SK-N-SH treated with all-trans-retinoic acid at 6 μM for 48 hours (cell line): ENCODE measurements at regions not wholly inside any gene's neighbourhood (a gene's known extent, or its start where the extent isn't known, plus 50 kb on each side); places are given as distances from the start of the nearest gene placed in this dataset.

ENCODE experiments used
- ATAC-seq: fragments of 200-7000 bp; cut with Tn5 transposase; 3 replicates; pipeline ENCODE4 v1.9.1; 2020; ENCODE audit warnings: mild to moderate bottlenecking, moderate library complexity
- ARNTL ChIP-seq: fragments of 450-650 bp; formaldehyde crosslinking; IDR thresholded peaks from 2 replicates; pipeline ENCODE4 v1.5.0; 2020; ENCODE audit warnings: low read depth, mild to moderate bottlenecking, moderate library complexity, borderline replicate concordance
- BACH2 ChIP-seq: fragments of 250-450 bp; sonication (Bioruptor Pico); IDR thresholded peaks from 2 replicates; pipeline ENCODE4 v1.9.0; 2021; ENCODE audit warnings: mild to moderate bottlenecking, borderline replicate concordance
- CREB5 ChIP-seq: fragments of 250-450 bp; sonication (Bioruptor Pico); IDR thresholded peaks from 2 replicates; pipeline ENCODE4 v1.5.1; 2020; ENCODE audit warnings: low read depth, mild to moderate bottlenecking, moderate library complexity
- CSDC2 ChIP-seq: fragments of 250-450 bp; sonication (Bioruptor Pico); IDR thresholded peaks from 2 replicates; pipeline ENCODE4 v1.5.0; 2020; ENCODE audit warnings: mild to moderate bottlenecking, moderate library complexity
- CSRNP3 ChIP-seq: fragments of 250-450 bp; sonication (Bioruptor Pico); IDR thresholded peaks from 2 replicates; pipeline ENCODE4 v1.5.1; 2021; ENCODE audit warnings: mild to moderate bottlenecking, moderate library complexity
- ESRRG ChIP-seq: fragments of 250-450 bp; sonication (Bioruptor Pico); IDR thresholded peaks from 2 replicates; pipeline ENCODE4 v1.6.1; 2021; ENCODE audit warnings: mild to moderate bottlenecking
- GLIS3 ChIP-seq: fragments of 250-450 bp; sonication (Bioruptor Pico); IDR thresholded peaks from 2 replicates; pipeline ENCODE4 v1.5.0; 2020; ENCODE audit warnings: mild to moderate bottlenecking, moderate library complexity
- ISL1 ChIP-seq: fragments of 250-450 bp; sonication (Bioruptor Pico); IDR thresholded peaks from 2 replicates; pipeline ENCODE4 v2.1.2; 2022; ENCODE audit warnings: mild to moderate bottlenecking, moderate library complexity
- OSR1 ChIP-seq: fragments of 250-450 bp; sonication (Bioruptor Pico); IDR thresholded peaks from 2 replicates; pipeline ENCODE4 v1.8.0; 2022; ENCODE audit warnings: moderate library complexity, mild to moderate bottlenecking, inconsistent platforms
- POU6F1 ChIP-seq: fragments of 250-450 bp; sonication (Bioruptor Pico); IDR thresholded peaks from 2 replicates; pipeline ENCODE4 v1.8.0; 2021; ENCODE audit warnings: low read depth, mild to moderate bottlenecking, moderate library complexity, borderline replicate concordance
- PPARA ChIP-seq: fragments of 250-450 bp; sonication (Bioruptor Pico); IDR thresholded peaks from 2 replicates; pipeline ENCODE4 v1.5.0; 2020; ENCODE audit warnings: mild to moderate bottlenecking, borderline replicate concordance
- RARB ChIP-seq: fragments of 250-450 bp; sonication (Bioruptor Pico); IDR thresholded peaks from 2 replicates; pipeline ENCODE4 v1.8.0; 2021; ENCODE audit warnings: mild to moderate bottlenecking, moderate library complexity
- TOX ChIP-seq: fragments of 250-450 bp; sonication (Bioruptor Pico); IDR thresholded peaks from 2 replicates; pipeline ENCODE4 v1.8.0; 2021; ENCODE audit warnings: mild to moderate bottlenecking, moderate library complexity, borderline replicate concordance
- ZC3H10 ChIP-seq: fragments of 250-450 bp; sonication (Bioruptor Pico); IDR thresholded peaks from 2 replicates; pipeline ENCODE4 v1.5.1; 2021; ENCODE audit warnings: mild to moderate bottlenecking, moderate library complexity
- ZFP3 ChIP-seq: fragments of 250-450 bp; sonication (Bioruptor Pico); IDR thresholded peaks from 2 replicates; pipeline ENCODE4 v1.5.0; 2020; ENCODE audit warnings: mild to moderate bottlenecking, moderate library complexity
- ZFP30 ChIP-seq: fragments of 450-650 bp; formaldehyde crosslinking; IDR thresholded peaks from 2 replicates; pipeline ENCODE4 v1.5.0; 2022; ENCODE audit warnings: mild to moderate bottlenecking, moderate library complexity
- ZNF565 ChIP-seq: fragments of 450-650 bp; formaldehyde crosslinking; conservative IDR thresholded peaks from 2 replicates; pipeline ENCODE4 v1.5.0; 2020; ENCODE audit warnings: low read depth, mild to moderate bottlenecking, moderate library complexity
- ZNF70 ChIP-seq: fragments of 450-650 bp; formaldehyde crosslinking; IDR thresholded peaks from 2 replicates; pipeline ENCODE4 v1.5.0; 2020; ENCODE audit warnings: mild to moderate bottlenecking, moderate library complexity
- ZNF8 ChIP-seq: fragments of 450-650 bp; formaldehyde crosslinking; IDR thresholded peaks from 2 replicates; pipeline ENCODE4 v1.5.0; 2020; ENCODE audit warnings: mild to moderate bottlenecking, moderate library complexity
- TF ChIP-seq, protein P1 (sequence below): fragments of 250-450 bp; sonication (Bioruptor Pico); IDR thresholded peaks from 2 replicates; pipeline ENCODE4 v1.5.0; 2020; ENCODE audit warnings: mild to moderate bottlenecking, moderate library complexity
- TF ChIP-seq, protein P2 (sequence below): fragments of 250-450 bp; sonication (Bioruptor Pico); IDR thresholded peaks from 2 replicates; pipeline ENCODE4 v1.8.0; 2020; ENCODE audit warnings: mild to moderate bottlenecking, moderate library complexity, borderline replicate concordance

DNA sequence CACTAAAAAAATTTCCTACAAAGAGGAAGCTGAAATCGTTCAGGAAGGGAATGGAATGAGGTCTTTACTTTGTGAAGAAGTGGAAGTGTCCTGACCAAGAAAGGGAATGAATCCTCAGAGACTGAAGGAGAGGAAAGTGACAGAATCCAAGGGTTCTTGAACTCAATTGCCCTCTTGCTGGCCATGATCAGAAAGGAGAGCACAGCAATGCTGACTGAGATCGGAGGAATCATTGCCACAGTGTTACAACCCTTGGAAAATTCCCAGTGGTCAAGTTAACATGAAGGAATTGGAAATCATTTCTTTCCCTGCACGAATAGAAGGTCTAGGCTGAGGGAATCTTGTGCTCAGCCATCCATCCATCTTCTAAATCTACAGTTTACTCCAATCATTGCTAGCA, 190.0 kb upstream of the NEIL3 start:
- ATAC-seq, result no peak
- TF ChIP-seq OSR1 (no peak), RARB (CRISPR knock-in tag) (no peak), CSRNP3 (CRISPR knock-in tag) (no peak), ZNF8 (no peak), ESRRG (no peak), ZNF70 (CRISPR knock-in tag) (no peak), ZFP3 (no peak)
- TF ChIP-seq, protein P1, sequence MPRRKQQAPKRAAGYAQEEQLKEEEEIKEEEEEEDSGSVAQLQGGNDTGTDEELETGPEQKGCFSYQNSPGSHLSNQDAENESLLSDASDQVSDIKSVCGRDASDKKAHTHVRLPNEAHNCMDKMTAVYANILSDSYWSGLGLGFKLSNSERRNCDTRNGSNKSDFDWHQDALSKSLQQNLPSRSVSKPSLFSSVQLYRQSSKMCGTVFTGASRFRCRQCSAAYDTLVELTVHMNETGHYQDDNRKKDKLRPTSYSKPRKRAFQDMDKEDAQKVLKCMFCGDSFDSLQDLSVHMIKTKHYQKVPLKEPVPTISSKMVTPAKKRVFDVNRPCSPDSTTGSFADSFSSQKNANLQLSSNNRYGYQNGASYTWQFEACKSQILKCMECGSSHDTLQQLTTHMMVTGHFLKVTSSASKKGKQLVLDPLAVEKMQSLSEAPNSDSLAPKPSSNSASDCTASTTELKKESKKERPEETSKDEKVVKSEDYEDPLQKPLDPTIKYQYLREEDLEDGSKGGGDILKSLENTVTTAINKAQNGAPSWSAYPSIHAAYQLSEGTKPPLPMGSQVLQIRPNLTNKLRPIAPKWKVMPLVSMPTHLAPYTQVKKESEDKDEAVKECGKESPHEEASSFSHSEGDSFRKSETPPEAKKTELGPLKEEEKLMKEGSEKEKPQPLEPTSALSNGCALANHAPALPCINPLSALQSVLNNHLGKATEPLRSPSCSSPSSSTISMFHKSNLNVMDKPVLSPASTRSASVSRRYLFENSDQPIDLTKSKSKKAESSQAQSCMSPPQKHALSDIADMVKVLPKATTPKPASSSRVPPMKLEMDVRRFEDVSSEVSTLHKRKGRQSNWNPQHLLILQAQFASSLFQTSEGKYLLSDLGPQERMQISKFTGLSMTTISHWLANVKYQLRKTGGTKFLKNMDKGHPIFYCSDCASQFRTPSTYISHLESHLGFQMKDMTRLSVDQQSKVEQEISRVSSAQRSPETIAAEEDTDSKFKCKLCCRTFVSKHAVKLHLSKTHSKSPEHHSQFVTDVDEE (CRISPR knock-in tag), result no peak

GRCh38 chr4:177123811-177124210, 185.9 kb upstream of the NEIL3 start:
- TF ChIP-seq ZNF565 (CRISPR knock-in tag), result no peak
- no peak for TF ChIP-seq ISL1
- TF ChIP-seq ZFP3, result no peak
- TF ChIP-seq ZFP30 (CRISPR knock-in tag), result no peak
- TF ChIP-seq RARB (CRISPR knock-in tag), result no peak
- ATAC-seq, result no peak

- TF ChIP-seq ZFP3 (no peak), CREB5 (CRISPR knock-in tag) (no peak), BACH2 (CRISPR knock-in tag) (no peak), POU6F1 (CRISPR knock-in tag) (no peak), ZNF565 (CRISPR knock-in tag) (no peak), ZNF70 (CRISPR knock-in tag) (no peak), TOX (no peak), OSR1 (no peak), GLIS3 (CRISPR knock-in tag) (no peak), ARNTL (CRISPR knock-in tag) (no peak), ISL1 (no peak), CSDC2 (CRISPR knock-in tag) (no peak), RARB (CRISPR knock-in tag) (no peak), ZC3H10 (CRISPR knock-in tag) (no peak), PPARA (no peak)
- TF ChIP-seq, protein P2, sequence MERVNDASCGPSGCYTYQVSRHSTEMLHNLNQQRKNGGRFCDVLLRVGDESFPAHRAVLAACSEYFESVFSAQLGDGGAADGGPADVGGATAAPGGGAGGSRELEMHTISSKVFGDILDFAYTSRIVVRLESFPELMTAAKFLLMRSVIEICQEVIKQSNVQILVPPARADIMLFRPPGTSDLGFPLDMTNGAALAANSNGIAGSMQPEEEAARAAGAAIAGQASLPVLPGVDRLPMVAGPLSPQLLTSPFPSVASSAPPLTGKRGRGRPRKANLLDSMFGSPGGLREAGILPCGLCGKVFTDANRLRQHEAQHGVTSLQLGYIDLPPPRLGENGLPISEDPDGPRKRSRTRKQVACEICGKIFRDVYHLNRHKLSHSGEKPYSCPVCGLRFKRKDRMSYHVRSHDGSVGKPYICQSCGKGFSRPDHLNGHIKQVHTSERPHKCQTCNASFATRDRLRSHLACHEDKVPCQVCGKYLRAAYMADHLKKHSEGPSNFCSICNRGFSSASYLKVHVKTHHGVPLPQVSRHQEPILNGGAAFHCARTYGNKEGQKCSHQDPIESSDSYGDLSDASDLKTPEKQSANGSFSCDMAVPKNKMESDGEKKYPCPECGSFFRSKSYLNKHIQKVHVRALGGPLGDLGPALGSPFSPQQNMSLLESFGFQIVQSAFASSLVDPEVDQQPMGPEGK (CRISPR knock-in tag), result no peak
- ATAC-seq, result no peak
These were observed 185.2 kb upstream of the NEIL3 start for GRCh38 chr4:177124349-177125064.
